ENCODE measurements at regions not wholly inside any gene's neighbourhood (a gene's known extent, or its start where the extent isn't known, plus 50 kb on each side); places are given as distances from the start of the nearest gene placed in this dataset.
"Not testable (repeated sequence)": the region's sequence is repeated elsewhere in the genome, so short reads cannot be mapped to it uniquely, and the experiment has no call there.

GRCh38 chr10:63675171-63675570 lies 154.0 kb downstream of the REEP3 start:
- TF ChIP-seq JUND (IDR thresholded peaks at IDR 0.05; ENCODE audit: low read depth) = no peak
- in situ Hi-C loops (cut with HindIII; ENCODE audit: low pct_unique_long_range_greater_than_20kb, low sequenced_read_pairs) = no loop called here
- no peak for DNase-seq (ENCODE audit: low read depth in 1 of 2, low spot score in 1 of 2)

- no peak for TF ChIP-seq JUND (IDR thresholded peaks at IDR 0.05; ENCODE audit: low read depth)
- in situ Hi-C loops (cut with HindIII; ENCODE audit: low pct_unique_long_range_greater_than_20kb, low sequenced_read_pairs) = no loop called here
- no peak for DNase-seq (ENCODE audit: low read depth in 1 of 2, low spot score in 1 of 2)
Measured at GRCh38 chr10:63677001-63677400, 155.8 kb downstream of the REEP3 start.

DNA sequence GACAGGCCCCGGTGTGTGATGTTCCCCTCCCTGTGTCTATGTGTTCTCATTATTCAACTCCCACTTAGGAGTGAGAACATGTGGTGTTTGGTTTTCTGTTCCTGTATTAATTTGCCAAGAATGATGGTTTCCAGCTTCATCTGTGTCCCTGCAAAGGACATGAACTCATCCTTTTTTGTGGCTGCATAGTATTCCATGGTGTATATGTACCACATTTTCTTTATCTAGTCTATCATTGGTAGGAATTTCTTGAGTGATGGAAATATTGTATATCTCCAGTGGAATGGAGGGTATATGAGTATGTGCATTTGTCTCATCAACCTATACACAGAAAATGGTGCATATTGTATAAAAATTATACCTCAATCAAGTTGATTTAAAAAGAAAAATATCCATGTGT lies 159.3 kb downstream of the REEP3 start:
- in situ Hi-C loops (cut with HindIII; ENCODE audit: low pct_unique_long_range_greater_than_20kb, low sequenced_read_pairs); DNase-seq (ENCODE audit: low read depth in 1 of 2, low spot score in 1 of 2): not testable (repeated sequence)

- no peak for TF ChIP-seq JUND (IDR thresholded peaks at IDR 0.05; ENCODE audit: low read depth)
- DNase-seq (ENCODE audit: low read depth in 1 of 2, low spot score in 1 of 2) = no peak
- in situ Hi-C loops (cut with HindIII; ENCODE audit: low pct_unique_long_range_greater_than_20kb, low sequenced_read_pairs) = no loop called here
Measured at GRCh38 chr10:63681993-63682697, 160.9 kb downstream of the REEP3 start.

DNA sequence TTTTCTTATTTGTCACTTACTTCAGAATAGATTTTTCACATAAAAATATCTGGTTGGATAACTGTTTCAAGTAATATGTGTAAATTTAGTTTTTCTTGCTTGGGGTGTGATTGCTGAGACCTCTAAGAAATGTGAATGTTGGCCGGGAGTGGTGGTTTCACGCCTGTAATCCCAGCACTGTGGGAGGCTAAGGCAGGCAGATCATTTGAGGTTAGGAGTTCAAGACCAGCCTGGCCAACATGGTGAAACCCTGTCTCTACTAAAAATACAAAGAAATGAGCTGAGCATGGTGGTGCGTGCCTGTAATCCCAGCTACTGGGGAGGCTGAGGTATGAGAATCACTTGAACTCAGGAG lies 161.5 kb downstream of the REEP3 start:
- in situ Hi-C loops (cut with HindIII; ENCODE audit: low pct_unique_long_range_greater_than_20kb, low sequenced_read_pairs) = not testable (repeated sequence)

GRCh38 chr10:63683223-63683622 lies 162.0 kb downstream of the REEP3 start:
- DNase-seq (ENCODE audit: low read depth in 1 of 2, low spot score in 1 of 2) = no peak
- TF ChIP-seq JUND (IDR thresholded peaks at IDR 0.05; ENCODE audit: low read depth) = no peak
- in situ Hi-C loops (cut with HindIII; ENCODE audit: low pct_unique_long_range_greater_than_20kb, low sequenced_read_pairs) = no loop called here

More for the DNA sequence above, 161.5 kb downstream of the REEP3 start:
- DNase-seq (ENCODE audit: low read depth in 1 of 2, low spot score in 1 of 2) = not testable (repeated sequence)

GRCh38 chr10:63683686-63684085 lies 162.5 kb downstream of the REEP3 start:
- no peak for TF ChIP-seq JUND (IDR thresholded peaks at IDR 0.05; ENCODE audit: low read depth)
- DNase-seq (ENCODE audit: low read depth in 1 of 2, low spot score in 1 of 2) = no peak
- in situ Hi-C loops (cut with HindIII; ENCODE audit: low pct_unique_long_range_greater_than_20kb, low sequenced_read_pairs) = no loop called here

DNA sequence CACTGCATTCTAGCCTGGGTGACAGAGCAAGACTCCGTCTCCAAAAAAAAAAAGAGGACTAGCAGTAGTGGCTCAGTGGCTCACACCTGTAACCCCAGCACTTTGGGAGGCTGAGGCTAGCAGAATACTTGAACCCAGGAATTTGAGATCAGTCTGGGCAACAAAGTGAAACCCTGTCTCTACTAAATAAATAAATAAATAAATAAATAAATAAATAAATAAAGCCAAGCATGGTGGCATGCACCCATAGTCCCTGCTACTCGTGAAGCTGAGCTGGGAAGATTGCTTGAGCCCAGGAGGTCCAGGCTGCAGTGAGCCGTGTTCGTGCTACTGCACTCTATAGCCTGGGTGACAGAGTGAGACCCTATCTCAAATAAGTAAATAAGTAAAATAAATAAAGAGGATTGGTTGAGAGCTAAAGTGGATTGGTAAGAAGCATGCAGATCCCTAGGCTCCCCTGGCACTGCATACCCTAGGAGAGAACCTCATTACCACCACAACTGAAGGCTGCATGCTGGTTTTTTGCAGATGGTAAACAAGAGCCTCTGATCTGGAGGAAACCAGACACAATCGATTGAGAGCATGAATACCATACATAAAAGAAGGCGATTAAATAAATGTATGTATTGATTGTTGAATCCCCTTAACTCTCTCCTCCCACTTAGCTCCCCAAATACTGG lies 163.2 kb downstream of the REEP3 start:
- TF ChIP-seq JUND (IDR thresholded peaks at IDR 0.05; ENCODE audit: low read depth) = no peak
- in situ Hi-C loops (cut with HindIII; ENCODE audit: low pct_unique_long_range_greater_than_20kb, low sequenced_read_pairs) = no loop called here
- no peak for DNase-seq (ENCODE audit: low read depth in 1 of 2, low spot score in 1 of 2)

DNA sequence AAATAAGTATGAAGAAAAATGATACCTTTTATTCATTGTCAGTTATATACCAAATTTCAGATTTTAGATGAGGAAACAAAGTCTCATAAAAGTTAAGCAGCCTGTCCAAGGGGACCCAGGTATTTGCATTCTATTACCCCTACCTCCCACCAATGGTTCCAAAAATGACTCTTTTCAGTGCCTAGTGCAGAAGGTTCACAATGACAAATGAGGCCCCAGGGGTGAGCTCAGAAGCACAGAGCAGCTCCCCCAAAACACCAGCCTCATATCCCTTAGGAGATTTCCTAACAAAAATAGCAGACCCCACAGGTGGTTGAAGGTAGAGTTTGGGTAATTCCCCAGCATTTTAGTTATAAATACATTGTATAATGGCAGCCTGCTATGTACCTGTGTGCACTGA lies 168.6 kb downstream of the REEP3 start:
- in situ Hi-C loops (cut with HindIII; ENCODE audit: low pct_unique_long_range_greater_than_20kb, low sequenced_read_pairs) = no loop called here
- no peak for TF ChIP-seq JUND (IDR thresholded peaks at IDR 0.05; ENCODE audit: low read depth)
- DNase-seq (ENCODE audit: low read depth in 1 of 2, low spot score in 1 of 2) = no peak

DNA sequence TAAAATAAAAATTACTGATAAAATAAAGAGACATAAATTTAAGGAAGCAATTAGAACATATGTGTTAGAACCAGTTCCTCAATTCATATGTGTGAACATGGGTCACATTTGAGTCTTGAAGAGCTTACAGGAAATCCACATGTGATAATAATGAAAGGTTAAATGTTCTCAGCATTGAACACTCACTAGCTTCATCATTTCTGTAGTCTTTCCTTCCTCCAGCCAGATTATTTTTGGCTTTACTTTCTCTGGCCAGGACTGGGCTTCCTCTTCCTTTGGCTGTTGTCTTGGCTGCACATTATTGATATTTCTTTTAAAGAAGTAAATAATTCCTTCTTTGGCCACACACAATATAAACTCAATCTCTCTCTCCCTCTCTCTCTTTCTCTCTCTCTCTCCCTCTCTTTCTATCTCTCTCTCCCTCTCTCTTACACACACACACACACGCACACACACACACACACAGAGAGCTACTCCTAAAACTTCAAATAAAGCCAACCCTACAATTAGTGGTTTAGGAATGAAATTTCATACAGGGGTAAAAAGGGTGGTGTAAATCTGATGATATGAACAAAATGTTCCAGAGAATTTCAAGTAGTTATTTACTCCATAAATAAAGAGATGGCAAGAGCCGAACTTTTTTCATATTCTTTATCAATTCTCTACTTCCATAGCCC lies 171.2 kb downstream of the REEP3 start:
- no peak for DNase-seq (ENCODE audit: low read depth in 1 of 2, low spot score in 1 of 2)
- TF ChIP-seq JUND (IDR thresholded peaks at IDR 0.05; ENCODE audit: low read depth) = no peak
- in situ Hi-C loops (cut with HindIII; ENCODE audit: low pct_unique_long_range_greater_than_20kb, low sequenced_read_pairs) = no loop called here

GRCh38 chr10:63693021-63693420 lies 171.8 kb downstream of the REEP3 start:
- in situ Hi-C loops (cut with HindIII; ENCODE audit: low pct_unique_long_range_greater_than_20kb, low sequenced_read_pairs); DNase-seq (ENCODE audit: low read depth in 1 of 2, low spot score in 1 of 2): not testable (repeated sequence)

- in situ Hi-C loops (cut with HindIII; ENCODE audit: low pct_unique_long_range_greater_than_20kb, low sequenced_read_pairs) = no loop called here
- no peak for TF ChIP-seq JUND (IDR thresholded peaks at IDR 0.05; ENCODE audit: low read depth)
- no peak for DNase-seq (ENCODE audit: low read depth in 1 of 2, low spot score in 1 of 2)
Measured at GRCh38 chr10:63696205-63696604, 175.0 kb downstream of the REEP3 start.
